Glutamatergic neuron (in vitro differentiated cells): ENCODE measurements at regions not wholly inside any gene's neighbourhood (a gene's known extent, or its start where the extent isn't known, plus 50 kb on each side); places are given as distances from the start of the nearest gene placed in this dataset.

ENCODE experiments used
- DNase-seq: peaks from one replicate; pipeline ENCODE4 v3.0.0; 2022
- H3K27ac Mint-ChIP-seq: one replicate; pipeline ENCODE4 v1.8.0; 2020; ENCODE audit warnings: mild to moderate bottlenecking, mixed read lengths, inconsistent platforms; ENCODE audit not compliant: unreplicated experiment
- H3K27me3 Mint-ChIP-seq: one replicate; pipeline ENCODE4 v1.8.0; 2020; ENCODE audit warnings: mild to moderate bottlenecking, moderate library complexity, mixed read lengths, inconsistent platforms; ENCODE audit not compliant: unreplicated experiment
- H3K36me3 Mint-ChIP-seq: one replicate; pipeline ENCODE4 v1.8.0; 2020; ENCODE audit warnings: mild to moderate bottlenecking, mixed read lengths, inconsistent platforms; ENCODE audit not compliant: unreplicated experiment
- H3K4me1 Mint-ChIP-seq: one replicate; pipeline ENCODE4 v1.8.0; 2020; ENCODE audit warnings: mild to moderate bottlenecking, low read depth, mixed read lengths, inconsistent platforms; ENCODE audit not compliant: unreplicated experiment
- H3K4me3 Mint-ChIP-seq: one replicate; pipeline ENCODE4 v1.8.0; 2020; ENCODE audit warnings: mild to moderate bottlenecking, mixed read lengths, inconsistent platforms; ENCODE audit not compliant: unreplicated experiment
- H3K9me3 Mint-ChIP-seq: one replicate; pipeline ENCODE4 v1.8.0; 2020; ENCODE audit warnings: mild to moderate bottlenecking, moderate library complexity, mixed read lengths, inconsistent platforms; ENCODE audit not compliant: unreplicated experiment
- CTCF ChIP-seq: fragments of 200-600 bp; sonication (generic); IDR thresholded peaks from one replicate; pipeline ENCODE4 v1.5.0; 2021; ENCODE audit not compliant: partially characterized antibody, unreplicated experiment

GRCh38 chr9:113793558-113793957 lies 82.6 kb upstream of the ZNF618 start:
- H3K4me3 Mint-ChIP-seq = no peak overlapping the region
- no peak for TF ChIP-seq CTCF
- no peak overlapping the region for H3K27ac Mint-ChIP-seq
- H3K4me1 Mint-ChIP-seq = no peaks in the 10 kb centered on the region
- no peaks in the 10 kb centered on the region for H3K9me3 Mint-ChIP-seq
- H3K36me3 Mint-ChIP-seq = no peaks in the 10 kb centered on the region
- no peak for DNase-seq
- H3K27me3 Mint-ChIP-seq = peaks cover 1% of the 10 kb centered on the region

- no peaks in the 10 kb centered on the region for H3K36me3 Mint-ChIP-seq
- peaks cover 1% of the 10 kb centered on the region for H3K27me3 Mint-ChIP-seq
- DNase-seq = no peak
- H3K4me1 Mint-ChIP-seq = no peaks in the 10 kb centered on the region
- no peaks in the 10 kb centered on the region for H3K9me3 Mint-ChIP-seq
- TF ChIP-seq CTCF = no peak
- H3K4me3 Mint-ChIP-seq = no peak overlapping the region
- no peak overlapping the region for H3K27ac Mint-ChIP-seq
Measured at GRCh38 chr9:113794721-113795120, 81.4 kb upstream of the ZNF618 start.

DNA sequence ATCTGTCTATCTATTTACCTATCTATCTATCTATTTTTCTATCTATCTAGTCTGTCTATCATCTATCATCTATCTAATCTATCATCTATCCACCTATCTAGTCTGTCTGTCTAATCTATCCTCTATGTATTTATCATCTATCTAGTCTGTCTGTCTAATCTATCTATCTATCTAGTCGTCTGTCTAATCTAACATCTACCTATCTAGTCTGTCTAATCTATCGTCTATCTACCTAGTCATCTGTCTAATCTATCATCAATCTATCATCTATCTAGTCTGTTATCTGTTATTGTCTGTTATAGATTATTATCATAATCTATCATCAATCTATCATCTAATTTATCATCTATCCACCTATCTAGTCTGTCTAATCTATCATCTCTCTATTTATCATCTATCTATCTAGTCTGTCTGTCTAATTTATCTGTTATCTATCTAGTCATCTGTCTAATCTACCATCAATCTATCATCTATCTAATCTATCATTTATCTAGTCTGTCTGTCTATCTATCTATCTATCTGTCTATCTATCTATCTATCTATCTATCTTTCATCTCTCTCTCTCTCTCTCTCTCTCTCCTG lies 80.2 kb upstream of the ZNF618 start:
- Mint-ChIP-seq H3K4me3 (no peak overlapping the region), H3K36me3 (no peaks in the 10 kb centered on the region), H3K4me1 (no peaks in the 10 kb centered on the region), H3K27ac (no peak overlapping the region), H3K9me3 (no peaks in the 10 kb centered on the region), H3K27me3 (peaks cover 1% of the 10 kb centered on the region)
- no peak for TF ChIP-seq CTCF
- no peak for DNase-seq

GRCh38 chr9:113796646-113797426 lies 79.3 kb upstream of the ZNF618 start:
- no peak for DNase-seq
- TF ChIP-seq CTCF = peak; percentile 7
- Mint-ChIP-seq H3K4me3 (no peak overlapping the region), H3K4me1 (no peaks in the 10 kb centered on the region), H3K27me3 (peaks cover 1% of the 10 kb centered on the region), H3K27ac (no peak overlapping the region), H3K9me3 (no peaks in the 10 kb centered on the region), H3K36me3 (no peaks in the 10 kb centered on the region)
